GM21447 (cell line): ENCODE measurements at regions not wholly inside any gene's neighbourhood (a gene's known extent, or its start where the extent isn't known, plus 50 kb on each side); places are given as distances from the start of the nearest gene placed in this dataset.

ENCODE experiments used
- ATAC-seq: cut with Tn5 transposase; IDR thresholded peaks from one replicate; pipeline ENCODE4 v1.9.1; 2021; ENCODE audit not compliant: unreplicated experiment

GRCh38 chr6:141688916-141689315 is 443.8 kb upstream of the GJE1 start:
- no peak for ATAC-seq

DNA sequence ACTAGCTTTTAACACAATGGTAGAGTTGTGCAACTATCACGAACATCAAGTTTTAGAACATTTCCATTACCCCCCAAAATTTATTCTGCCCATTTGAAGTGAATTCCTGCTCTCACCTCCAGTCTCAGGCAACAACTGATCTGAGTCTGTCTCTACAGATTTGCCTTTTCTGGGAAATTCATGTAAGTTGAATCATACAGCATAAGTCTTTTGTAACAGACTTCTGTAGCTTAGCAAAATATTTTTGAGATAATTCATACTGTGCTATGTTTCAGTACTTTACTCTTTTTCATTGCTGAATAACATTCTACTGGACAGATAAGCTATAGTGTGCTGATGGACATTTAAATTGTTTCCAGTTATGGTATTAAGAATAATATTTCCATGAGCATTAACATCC is 447.3 kb upstream of the GJE1 start:
- no peak for ATAC-seq

DNA sequence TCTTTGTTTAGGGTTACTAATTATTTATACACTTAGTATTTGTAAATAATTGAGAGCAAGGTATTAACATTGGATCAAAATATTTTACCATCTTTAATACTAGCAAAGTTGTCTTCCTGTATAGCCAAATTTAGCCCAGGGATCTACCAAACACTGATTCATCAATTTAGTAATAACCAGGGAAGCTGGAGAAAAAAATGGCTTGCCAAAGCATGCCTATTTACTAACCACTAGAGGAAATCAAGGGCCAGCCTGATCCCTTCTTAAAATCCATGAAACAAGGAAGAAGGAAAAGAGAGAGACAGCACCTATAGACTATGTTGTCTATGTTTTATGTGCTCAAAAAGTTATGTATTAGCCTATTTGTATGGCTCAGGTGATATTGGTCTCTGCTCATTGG is 450.3 kb upstream of the GJE1 start:
- ATAC-seq = no peak

DNA sequence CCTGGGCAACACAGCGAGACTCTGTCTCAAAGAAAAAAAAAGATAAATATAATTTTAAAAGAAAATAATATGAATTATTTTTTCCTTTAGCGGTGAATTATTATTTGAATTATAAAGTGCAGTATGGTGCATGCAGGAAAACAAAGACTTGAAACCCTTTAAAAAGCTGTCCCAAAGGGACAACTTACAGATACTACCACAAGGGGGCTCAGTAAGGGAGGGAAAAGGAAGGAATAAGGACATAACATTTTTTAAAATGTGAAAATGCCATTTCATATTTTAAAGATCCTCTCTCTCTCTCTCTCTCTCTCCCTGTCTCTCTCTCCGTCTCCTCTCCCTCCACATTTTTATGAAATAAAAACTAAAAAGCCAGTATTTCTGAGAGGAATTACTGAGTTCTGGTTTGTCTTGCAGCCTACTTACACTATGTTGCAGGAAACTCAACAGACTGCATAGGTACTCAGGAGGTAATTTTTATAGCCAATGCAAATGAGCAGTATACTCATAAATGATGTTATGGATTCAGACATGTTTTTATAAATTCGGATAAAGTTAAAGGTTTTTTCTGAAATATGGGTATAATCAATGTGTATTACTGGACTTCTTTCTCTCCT is 455.0 kb upstream of the GJE1 start:
- ATAC-seq = peak; percentile 72

DNA sequence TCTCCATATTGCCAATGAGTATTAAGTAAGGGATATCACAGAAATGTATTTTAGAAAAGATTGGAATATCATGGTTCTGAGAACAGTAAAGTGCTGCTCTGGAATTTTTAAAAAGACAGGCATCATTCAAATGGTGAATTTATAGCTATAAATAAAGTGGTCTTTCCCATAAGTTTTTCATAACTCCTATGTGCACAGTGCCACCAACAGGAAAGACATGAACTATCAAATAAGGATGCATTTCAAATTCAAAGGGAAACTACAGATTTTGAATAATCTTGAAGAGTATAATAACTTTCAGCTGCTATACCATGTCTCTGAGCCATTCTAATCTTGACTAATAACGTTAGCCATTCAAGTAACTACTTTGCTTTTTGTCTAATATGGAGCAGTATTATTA is 456.8 kb upstream of the GJE1 start:
- ATAC-seq = no peak

- no peak for ATAC-seq
Measured at GRCh38 chr6:141669141-141669540, 463.6 kb upstream of the GJE1 start.

GRCh38 chr6:141667580-141668309 is 465.0 kb upstream of the GJE1 start:
- no peak for ATAC-seq

DNA sequence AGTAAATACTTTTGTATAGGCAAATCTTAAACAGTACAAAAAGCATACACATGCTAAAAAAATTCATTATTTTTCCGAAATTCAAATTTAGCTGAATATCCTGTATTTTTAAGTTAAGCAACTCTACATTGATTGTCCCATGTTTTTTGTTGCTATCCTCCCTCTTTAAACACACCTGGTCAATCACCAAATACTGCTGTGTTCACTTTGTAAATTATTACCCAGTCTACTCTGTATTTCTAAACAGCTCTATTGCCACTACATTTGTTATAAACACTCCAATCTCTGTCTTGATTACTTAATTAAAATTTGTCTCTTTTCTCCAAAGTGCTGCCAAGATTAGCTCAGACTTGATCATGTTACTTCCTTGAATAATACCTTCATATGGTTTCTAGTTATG is 466.5 kb upstream of the GJE1 start:
- no peak for ATAC-seq

DNA sequence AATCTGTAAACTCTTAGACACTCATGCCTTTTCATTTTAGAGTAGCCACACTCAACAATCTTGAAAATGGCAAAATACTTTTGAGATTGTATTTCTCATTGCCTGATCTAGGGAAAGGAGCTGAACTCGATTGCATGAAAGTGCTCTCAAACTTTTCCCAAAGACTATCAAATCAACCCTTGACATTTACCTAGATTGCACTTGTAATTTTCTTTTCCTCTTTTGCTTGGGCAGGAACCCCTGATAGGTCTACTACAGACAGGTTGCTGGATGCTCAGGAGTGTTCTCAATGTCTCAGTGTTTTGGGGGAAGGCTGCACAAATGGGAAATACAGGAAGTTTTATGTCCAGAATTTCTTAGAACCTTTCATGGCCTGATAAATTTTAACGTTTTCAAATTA is 468.0 kb upstream of the GJE1 start:
- ATAC-seq = no peak

DNA sequence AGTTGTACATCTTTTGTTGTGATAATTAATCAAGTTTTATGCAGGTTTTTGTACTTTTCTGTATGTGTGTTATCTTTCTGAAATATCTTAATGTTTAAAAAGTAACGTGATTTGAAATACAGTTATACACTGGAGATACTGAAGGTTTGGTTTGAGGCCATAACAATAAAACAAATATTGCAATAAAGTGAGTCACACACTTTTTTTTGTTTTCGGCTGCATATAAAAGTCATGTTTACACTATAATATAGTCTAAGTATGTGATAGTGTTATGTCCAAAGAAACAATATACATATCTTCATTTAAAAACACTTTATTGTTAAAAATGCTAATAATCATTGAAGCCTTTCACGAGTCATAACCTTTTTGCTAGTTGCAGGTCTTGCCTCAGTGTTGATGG is 473.1 kb upstream of the GJE1 start:
- ATAC-seq = no peak

DNA sequence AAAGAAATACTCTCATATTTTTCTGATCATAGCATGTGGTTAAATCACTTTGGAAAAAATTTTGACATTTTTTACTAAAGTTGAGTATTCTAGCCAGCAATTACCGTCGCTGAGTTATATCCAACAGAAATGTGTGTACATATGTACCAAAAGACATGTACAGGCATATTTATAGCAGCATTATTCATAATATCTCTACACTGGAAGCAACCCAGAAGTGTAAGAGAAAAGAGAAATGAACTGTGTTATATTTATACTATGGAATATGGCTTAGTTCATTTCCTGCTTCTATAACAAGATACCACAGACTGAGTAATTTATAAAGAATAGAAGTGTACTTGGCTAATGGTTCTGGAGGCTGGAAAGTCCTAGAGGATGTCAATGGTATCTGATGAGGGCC is 474.0 kb upstream of the GJE1 start:
- ATAC-seq = no peak

DNA sequence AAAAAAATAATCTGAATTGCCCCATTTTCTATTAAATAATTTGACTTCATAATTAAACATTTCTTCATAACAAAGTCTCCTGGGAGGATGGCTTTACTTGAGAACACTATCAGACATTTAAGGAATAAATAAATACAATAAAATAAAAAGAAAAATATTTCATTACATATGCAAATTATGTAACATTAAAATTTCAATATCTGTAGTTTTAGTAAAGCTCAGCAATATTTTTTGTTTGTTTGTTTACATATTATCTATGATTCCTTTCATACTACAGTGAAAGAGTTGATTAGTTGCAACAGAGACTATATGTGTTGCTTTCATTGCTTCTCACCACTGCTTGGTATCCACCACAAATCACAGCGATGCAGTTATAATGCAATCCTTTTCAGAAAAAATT is 474.9 kb upstream of the GJE1 start:
- no peak for ATAC-seq

DNA sequence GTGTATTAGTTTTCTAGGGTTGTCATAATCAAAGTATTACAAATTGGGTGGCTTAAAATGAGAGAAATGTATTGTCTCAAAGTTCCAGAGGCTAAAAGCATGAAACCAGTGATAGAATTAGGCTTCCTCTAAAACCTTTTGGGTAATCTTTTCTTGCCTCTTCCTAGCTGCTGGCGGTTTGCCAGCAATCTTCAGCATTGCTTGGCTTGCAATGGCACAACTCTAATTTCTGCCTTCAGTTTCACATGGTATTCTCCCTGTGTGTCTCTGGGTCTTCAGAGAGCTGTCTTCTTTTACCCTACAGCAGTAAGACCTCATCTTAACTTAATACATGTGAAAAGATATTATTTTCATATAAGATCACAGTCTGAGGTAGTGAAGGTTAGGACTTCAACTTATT is 479.1 kb upstream of the GJE1 start:
- ATAC-seq = no peak

DNA sequence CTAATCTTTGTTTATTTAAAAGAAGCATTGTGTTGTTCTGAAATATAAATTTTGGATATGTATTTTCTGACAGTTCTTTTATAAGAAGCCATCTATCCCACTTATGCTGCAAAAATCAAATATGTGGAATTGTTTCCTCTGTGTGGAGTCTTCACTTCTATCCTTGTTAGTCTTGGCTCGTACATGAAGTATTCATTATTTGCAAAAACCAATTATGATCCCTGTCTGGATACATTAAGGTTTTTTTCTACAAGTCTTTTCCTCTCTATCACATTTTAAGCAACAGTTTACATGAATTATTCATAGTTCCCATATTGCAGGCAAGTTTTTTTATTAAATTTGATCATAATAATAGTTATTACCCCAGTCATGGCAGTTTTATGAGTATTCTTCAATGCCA is 490.8 kb upstream of the GJE1 start:
- no peak for ATAC-seq

GRCh38 chr6:141641406-141641805 is 491.3 kb upstream of the GJE1 start:
- ATAC-seq = no peak

DNA sequence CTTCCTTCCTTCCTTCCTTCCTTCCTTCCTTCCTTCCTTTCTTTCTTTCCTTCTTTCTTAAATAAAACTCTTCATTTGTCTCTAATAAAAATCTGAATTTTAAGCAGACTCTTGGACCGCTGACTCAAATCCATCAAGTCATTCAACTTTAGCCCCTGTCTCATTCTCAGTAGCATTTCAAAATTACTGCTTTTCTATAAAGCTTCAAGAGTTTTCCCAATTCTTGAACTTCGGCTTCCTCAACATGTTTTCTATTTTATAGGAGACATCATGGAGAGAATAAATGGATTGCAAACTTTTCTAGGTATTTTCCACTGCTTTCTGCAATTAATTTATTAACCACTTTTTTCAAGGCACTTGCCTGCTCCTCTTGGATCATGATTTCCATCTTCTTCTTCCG is 497.1 kb upstream of the GJE1 start:
- no peak for ATAC-seq

- ATAC-seq = no peak
Measured at GRCh38 chr6:141634269-141634668, 498.5 kb upstream of the GJE1 start.

- no peak for ATAC-seq
Measured at GRCh38 chr6:141624301-141624700, 508.4 kb upstream of the GJE1 start.

GRCh38 chr6:141618180-141618581 is 514.5 kb upstream of the GJE1 start:
- ATAC-seq = no peak

DNA sequence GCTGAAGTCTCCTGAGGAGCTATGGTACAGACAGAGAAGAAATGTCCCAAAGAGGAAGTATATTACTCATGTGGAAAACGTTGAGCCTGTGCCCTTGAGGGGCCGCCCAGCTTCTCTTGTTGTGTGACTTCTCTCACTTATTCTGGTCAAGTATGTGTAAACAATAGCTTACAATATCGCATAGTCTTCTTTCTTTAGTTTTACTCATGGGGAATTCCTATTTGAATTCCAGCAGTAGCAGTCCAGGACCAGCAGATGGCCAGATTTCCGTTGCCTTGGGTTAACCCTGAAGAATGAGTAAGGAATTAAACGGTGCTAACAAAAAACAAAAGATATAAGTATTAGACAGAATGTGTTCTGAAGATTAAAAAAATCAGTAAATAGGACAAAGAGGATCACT is 522.0 kb upstream of the GJE1 start:
- ATAC-seq = no peak

GRCh38 chr6:141607956-141608355 is 524.8 kb upstream of the GJE1 start:
- ATAC-seq = no peak

DNA sequence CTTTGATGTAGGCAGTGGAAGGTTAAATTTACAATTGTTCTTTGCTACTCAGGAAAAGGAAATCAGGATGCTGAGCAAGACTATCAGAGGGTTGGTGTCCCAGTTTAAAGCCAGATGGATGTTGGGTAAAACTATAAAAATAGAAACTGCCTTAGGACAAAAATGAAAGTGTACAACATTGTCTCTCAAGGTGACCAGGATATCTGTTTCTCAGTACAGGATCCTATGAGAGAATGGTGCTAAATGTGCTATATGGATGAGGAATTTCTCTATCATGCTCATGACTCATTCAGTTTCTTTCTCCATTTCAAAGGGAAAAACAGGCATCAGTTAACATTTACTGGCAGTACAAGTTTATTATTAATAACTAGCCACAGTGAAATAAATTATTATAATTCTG is 534.2 kb upstream of the GJE1 start:
- no peak for ATAC-seq

- no peak for ATAC-seq
Measured at GRCh38 chr6:141594874-141595273, 537.9 kb upstream of the GJE1 start.
